Stimulated activated CD4-positive, alpha-beta T cell treated with anti-CD3 and anti-CD28 coated beads, Interleukin-12 subunit alpha, Interleukin-12 subunit beta, amount 100 ng/mL, for 24 hours (primary cell): ENCODE measurements at regions not wholly inside any gene's neighbourhood (a gene's known extent, or its start where the extent isn't known, plus 50 kb on each side); places are given as distances from the start of the nearest gene placed in this dataset.

Source experiments
- DNase-seq, 2 experiments: peaks; one replicate each; pipeline ENCODE4 v3.0.0-alpha.2; 2020; ENCODE audit warnings: low read depth in 2 of 2

DNA sequence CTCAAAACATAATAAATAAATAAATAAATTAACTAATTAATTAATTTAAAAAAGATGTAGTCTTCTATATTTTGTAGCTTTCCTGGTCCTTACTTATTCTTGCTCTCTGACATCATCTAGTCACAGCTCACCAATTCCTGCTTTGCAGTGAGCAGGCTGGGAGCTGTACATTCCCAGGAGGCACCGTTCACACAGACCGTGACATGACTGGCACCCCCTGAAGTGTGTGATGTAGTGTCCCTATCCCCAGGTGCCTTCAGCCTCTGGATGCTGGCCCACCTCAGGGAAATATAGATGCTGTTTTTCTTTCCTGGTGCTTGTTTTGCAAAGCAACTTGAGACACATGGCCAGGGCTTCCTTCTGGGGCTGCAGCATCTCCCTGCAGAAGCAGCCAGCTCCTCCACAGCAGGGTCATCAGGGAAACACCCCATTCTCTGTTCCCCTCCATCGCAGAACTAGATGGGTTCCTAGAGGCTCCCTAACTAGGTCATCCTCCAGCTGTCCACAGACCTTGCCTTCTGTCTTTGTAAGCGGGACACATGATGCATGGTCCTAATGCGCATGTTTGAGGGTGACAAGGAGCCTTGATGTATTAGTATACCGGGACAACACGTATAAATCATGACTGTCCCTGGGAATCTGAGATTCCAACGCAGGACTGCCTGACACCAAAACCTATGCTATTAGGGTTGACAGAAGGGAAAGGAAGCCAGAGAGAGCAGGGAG lies 76.4 kb downstream of the RHOB start:
- no peak for DNase-seq

DNA sequence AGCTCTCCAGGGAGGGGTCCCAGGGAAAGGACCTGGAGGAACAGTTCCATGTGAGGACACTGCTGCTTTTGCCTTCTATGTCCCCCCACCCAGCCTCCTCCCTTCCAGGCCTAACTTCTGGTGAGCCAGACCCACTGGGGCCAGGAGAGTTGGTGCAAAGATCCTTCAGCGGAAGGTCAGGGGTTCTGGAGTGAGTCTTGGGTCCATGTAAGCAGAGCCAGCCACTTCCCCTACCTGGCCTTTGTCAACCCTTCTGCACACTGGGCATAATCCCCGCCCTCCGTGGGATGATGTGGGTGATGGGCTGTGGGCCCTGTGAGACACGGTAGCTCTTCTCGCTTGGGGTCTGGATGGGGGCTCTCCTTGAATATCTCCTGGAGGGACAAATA lies 76.9 kb downstream of the RHOB start:
- no peak for DNase-seq

DNA sequence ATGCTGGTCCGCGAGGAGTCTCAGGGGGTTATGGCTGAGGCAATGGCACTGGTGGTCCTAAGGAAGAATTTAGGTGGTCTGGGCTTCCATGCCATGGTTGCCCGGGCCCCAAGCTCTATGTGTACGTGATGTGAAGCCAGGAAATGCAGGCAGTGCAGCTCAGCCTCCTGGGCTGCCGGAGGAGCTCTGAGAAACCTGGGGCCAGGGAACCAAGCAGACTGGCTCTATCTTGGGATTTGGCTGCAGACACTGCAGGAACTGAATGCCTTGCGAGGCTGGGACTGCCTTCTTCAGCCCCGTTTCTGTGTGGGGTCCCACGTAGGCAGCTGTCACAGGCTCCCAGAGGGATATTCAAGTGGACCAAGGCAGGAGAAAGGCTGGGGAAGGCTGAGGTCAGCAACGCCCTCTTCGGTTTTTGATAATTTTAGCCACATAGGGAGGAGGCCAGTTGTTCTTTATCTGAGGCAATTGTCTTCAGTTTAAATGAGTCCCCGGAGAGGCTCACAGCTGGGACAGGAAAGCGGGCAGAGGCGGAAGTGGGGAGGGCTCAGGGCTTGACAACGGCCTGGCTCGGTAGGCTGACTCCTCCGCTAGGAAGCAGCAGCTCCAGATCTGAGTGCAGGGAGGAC lies 77.7 kb downstream of the RHOB start:
- no peak for DNase-seq

DNA sequence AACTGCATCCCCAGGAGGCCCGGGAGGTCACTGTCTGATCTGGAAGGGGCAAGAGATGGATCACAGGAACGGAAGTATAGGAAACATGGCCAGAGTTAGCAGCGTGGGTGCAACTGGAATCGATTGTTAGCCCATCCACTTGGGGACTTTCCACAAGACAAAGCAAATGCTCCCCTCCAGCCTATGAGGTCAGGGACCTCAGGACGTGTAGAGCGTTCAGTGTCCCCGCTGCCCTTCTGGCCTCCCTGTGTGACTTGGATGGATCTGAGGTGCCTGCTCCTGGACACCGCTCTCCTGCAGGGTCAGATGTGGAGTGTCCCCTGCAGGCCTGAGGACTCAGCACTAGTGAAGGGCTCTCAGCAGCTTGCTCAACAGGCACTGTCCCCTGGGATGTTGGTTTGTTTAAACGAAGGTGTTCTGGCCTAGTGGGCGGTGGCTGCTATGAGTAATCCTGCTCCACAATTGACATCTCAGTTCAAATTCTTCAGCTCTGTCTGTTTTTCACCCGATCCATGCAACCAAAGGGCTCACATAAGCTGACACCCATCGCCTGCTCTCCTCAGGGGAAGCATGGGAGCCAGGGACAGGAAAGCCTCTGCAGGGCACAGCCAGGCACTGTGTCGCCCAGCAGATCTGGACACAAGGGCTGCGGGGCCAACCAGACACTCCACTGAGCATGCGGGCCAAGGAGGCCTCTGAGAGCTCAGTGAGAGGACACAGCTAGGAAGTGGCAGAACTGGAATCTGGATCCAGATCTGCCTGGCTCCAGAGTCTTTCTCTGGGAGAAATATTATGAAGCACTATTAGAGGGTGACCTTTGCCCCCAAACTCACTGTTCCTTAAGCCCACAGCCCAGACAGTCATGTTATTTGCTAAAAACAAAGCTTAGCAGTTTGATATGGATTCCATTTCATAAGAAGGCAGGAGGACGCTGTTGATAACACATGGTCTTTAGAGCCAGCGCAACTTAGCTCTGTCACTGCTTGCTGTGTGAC lies 78.5 kb downstream of the RHOB start:
- no peak for DNase-seq

DNA sequence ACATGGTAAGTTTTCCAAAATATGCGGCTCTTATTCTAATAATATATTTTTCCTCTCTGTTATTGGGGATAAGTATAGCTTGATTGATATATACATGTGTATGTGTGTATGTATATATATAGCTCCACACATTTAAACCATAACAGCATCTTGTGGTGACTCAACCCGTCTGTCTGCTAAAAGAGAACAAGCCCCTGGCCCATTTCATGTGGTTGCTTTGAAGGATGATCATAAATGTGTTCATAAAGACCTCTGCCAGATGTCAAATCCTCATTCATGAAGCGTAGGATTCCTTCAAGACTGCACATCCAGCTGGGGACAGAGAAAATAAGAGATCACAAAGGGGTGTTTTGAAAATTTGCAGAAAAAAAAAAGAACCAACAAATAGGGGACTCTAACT lies 79.3 kb downstream of the RHOB start:
- no peak for DNase-seq

DNA sequence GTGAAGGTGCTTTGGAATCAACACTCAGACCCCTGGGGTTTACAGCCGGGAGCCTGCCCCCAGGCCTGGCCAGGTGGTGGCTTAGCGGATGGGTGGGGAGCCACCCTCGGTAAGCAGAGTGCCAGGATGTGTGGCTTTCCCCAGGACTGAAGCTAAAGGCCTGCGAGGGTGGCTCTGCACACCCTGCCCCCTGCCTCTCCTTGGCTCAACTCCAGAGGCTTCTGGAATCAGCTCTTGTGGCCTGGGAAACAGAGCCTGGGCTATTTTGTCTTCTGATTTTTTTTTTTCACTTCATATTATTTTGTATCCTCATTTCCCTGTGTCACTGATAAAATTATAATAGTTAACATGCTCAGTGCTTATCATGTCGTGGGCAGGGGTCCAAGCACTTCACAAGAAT lies 79.8 kb downstream of the RHOB start:
- no peak for DNase-seq

DNA sequence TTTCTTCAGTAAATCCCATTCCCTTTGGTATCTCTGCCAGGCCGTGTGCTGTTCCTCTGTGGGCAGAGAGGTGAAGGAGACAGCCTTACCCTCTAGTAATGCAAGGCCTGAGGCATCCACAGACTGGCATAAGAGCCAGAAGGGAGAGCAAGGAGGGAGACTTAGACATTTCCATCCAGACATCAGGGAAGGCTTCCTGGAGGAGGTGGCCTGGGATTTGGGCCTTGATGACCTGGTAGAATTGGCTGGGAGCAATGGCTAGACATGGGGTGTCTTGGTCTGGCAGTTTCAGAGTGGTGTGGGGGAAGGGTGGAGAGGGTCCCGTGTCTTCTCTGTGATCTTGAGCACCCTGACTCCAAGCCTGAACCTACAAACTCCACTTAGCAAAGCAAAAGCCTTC lies 81.8 kb downstream of the RHOB start:
- no peak for DNase-seq

DNA sequence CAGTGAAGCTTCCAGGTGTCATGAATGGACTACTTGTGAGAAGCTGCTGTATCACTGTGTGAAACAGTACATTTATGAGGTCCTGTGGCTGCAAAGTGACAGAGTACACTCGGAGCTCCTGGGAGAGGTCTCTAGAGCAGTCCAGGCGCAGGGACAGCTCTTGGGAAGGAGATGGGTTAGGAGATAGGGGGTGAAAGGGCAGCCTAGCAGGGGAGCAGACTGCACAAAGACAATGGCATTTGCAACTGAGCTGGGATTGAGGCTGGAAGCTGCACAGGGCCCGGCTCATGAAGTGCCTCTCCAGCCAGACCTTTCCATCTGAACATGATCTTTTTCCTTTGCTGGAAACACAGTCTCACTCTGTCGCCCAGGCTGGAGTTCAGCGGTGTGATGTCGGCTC lies 83.6 kb downstream of the RHOB start:
- no peak for DNase-seq

DNA sequence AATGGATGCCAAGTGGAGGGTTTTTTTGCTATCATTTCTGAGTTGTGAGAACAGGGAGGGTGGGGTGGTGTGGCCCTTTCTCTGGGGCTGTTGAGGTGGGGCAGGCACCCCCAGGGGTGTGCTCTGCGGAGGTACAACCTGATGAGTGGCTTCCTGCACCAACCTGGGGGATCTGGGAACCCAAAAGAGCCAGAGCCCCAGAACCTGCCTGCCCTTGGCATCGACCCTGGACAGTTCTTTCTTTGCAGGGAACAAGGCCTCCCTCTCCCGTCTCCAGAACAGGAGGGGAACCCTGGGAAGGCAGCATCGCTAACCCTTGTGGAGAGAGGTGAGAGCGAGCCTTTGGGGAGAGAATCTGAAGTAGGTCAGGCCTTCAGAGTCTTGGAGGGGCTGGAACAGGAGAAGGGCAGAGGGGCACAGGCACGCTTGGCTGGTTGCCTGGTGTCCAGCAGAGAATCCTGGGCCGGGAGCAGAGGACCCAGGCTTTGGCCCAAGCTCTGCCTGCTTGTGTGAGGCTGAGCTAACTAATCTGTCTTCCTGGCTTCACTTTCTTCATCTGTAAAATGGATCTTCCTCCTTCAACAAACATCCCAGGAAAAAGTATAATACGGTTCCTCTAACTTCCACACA lies 84.9 kb downstream of the RHOB start:
- no peak for DNase-seq

DNA sequence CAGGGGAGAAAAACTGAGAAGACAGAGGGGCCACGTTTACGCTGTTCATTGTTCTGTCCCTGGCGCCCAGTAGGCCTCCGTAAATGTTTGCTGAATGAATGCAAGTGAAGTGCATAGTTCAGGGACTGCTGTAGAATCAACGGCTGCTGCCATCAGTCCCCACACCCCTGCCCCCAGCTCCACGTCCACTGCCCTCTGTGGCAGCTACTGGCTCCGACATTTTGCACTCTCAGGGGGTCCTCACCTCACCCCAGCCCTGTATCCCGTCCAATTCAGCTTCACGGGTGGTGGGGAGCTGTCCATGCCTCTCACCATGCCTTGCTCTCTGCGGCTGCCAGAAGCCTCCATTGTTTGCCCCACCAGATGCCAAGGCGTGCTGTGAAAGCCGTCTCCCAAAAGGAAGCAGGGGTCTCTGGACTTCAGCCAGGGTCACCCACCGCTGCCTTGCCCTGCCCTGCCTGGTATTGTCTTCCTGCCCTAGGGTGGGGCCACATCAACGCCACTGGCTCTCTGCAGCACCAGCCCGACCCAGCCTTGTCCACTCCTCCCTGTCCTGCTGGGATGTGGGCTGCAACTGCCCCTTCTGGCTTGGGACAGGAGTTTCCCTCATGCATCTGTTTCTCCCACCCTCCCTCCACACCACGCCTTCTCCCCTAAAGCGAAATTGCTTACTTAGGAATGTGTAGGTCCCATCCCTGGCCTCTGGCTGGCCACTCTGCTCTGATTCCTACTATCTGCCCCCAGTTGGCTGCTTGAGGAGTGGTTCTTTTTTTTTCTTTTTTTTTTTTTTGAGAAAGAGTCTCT lies 86.0 kb downstream of the RHOB start:
- DNase-seq = no peak

DNA sequence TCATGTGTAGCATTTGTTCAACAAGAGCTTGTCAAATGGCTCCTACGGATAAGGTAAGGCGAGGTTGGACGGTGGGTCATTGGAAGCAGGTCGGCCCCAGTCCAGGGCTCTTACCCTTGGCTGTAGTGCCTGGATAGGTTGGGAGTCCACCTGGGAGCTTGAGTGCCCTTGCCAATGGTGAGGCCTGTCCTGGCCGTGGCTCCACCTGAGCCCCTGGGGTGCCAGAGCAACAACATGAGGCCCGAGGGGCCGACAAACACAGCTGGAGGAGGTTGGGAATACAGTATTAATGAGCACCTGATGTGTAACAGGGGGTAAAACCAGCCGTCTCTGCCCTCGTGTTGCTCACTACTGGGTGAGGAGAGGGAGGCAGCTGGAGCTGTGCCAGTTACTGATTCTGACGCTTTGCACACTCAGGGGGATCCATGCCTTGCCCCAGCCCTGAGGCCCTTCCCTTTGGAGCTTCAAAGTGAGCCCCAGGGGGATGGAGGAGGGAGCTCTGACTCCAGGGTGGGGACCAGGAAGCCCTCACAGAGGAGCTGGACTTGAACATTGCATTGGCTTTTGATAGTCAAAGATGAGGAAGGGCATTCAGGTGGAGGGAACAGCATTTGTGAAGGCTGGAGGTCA lies 87.2 kb downstream of the RHOB start:
- DNase-seq = no peak

DNA sequence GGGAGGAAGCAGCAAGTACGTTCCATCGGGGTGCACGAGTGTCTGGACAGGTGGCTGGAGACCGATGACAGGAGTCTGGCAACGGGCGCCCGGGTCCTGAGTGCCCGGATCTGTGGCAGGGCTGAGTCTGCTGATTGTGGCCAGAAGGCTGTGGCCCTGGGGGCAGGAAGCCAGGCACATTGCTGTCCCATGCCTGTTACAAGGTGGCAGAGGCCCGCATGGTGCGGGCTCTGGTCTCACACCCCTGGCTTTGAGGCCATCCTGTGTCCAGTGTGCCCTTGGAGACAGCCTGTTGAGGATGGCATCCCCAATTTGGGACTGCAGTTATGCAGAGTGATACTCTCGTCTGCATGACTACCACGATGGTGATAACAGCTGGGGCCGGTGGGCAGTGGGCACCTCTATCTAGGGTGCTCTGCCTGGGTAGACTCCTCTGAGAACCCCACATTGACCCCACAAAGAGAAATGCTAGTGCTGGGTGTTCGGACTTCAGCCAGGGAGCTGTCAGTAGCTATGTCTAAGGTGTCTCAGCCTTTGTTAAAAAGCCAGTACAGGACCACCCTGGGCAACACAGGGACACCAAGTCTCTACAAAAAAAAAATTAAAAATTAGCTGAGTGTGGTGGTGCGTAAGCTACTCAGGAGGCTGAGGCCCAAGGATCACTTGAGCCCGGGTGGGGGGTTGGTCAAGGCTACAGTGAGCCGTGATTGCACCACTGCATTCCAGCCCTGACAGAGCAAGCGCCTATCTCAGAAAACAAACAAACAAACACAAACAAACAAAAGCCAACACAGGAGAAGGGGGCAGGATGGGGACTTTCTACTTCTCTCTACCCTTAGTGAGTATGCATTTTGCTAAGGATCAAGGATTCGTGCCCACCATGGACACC lies 88.3 kb downstream of the RHOB start:
- no peak for DNase-seq

DNA sequence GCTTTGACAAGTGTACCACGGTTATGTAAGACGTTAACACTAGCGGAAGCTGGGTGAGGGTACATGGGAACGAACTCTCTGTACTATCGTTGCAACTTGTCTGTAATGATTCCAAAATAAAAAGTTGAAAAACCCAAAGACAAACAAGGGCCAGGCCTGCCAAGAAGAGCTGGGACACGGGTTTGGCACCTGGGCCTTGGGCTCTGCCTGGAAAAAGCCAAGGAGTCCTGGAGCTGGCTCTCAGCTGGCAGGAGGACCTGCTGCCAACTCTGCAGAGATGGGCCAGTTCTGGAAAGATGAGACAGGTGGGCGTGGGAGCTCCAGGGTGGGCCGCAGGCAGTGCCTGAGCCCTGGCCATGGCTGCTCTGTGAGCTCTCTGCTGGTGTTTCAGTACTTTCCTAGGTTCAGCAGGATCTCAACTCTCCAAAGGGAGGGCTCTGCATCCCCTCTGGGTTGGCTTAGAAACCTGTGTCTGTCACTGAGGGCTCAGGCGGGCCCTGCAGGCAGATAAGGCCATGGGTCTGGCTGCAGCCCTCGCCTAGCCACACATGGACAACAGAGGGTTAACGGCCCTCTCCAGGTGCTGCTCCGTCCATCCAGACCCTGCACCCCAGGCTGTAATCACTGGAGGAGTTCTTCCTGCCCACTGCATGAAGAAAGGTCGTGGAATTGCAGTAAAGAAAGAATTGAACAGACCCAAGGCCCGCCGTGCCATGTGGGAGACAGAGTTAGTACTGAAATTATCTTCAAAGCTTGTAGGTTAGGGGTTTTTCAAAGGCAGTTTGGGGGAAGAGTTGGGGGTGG lies 89.9 kb downstream of the RHOB start:
- DNase-seq = no peak

DNA sequence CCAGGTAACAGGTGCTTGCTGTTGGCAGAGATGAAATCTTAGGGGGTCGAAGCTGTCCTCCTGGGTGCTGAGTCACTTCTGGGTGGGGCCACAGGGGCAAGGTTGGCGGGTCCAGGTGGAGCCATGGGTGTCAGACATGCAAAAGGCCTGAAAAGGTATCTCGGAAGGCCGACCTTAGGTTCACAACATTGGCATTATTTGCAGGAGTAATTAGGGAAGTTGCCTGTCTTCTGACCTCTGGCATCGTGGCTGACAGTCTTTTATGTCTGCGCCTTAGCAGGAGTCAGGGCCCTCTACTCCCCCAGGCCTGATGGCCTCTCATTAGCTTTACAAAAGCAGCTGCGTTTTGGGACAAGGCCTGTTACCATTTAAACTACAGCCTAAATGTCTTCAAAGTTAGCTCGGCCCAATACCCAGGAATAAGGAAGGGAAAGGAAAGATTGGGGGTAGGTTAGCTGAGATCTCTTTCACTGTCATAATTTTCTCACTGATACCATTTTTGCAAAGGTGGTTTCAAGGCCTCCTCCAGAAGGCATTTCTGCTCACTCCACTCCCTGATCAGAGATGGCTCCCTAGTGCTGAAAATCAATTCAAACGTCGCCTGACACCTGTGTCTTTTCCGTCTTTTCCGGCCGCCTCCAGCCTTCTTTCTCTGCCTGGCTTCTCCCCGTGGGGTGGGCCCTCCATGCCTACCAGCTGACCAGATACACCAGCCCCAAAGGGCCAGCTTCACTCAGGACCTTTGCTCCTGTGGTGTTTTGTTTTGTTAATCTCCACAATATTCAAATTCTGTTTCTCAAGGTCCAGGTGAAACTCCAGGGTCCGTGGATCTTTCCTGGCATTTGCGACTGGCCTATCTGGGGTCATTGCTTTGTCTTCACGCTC lies 90.8 kb downstream of the RHOB start:
- no peak for DNase-seq

DNA sequence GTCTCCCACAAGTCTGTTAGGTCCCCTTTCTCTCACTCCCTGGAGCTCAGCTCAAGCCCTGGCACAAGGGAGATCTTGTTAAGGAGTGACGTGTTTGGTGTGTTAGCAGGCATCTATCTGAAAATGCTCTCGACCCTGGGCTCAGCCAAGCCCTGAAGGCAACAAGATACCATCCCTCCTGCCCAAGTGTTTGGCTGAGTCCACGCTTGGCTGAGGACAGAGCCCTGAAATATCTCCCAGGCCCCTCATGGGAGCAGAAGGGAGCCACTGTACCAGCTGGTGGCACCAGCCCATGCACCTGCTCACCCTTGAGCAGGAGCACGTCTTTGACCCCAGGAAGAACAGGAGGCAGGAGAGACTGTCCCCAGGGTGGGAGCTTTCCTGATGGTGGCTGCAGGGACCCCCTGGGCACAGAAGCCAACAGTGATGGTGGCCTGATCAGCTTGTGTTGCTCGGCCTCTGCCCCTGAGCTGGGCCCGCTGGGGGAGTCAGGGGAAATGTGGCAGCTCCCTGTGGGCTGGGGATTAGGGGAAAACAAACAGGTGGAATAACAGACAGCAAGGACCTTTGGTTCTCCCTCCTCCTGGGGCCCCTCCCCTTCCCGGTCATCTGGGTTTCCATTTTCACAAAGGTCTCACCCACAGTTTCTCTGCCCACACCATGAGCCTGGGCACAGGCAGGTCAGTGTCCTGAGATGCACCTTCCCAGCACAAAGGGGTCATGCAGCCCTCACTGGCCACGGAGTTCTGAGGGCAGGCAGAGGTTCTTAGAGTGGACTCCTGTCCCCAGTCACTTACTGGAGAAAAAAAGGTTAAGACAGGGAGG lies 91.6 kb downstream of the RHOB start:
- no peak for DNase-seq

DNA sequence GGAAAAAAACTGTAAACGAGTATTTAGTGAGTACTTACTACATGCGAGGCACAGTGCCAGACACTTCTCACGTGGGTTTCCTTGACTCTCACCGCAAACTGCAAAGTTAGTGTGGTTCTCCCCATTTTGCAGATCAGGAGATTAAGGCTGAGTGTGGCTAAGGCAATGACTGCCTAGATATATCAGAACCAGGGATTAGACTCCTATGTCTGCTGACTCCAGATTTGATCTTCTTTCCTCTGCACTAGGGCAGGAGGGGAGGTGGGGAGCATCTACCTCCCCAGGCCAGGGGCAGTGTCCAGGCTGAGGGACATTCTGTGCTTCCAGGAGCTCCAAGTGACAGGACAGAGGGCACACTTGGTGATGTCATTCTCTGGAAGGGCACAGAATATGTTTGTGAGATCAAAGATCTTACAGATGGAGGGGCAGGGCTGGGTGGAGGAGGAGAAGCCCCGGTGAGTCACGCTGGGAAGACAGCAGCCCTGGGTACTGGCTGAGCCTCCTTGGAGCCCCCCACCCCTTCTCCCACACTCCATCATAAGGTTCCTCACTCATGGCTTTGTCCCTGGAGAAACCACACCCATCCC lies 92.4 kb downstream of the RHOB start:
- DNase-seq = no peak
